ENCODE measurements at regions not wholly inside any gene's neighbourhood (a gene's known extent, or its start where the extent isn't known, plus 50 kb on each side); places are given as distances from the start of the nearest gene placed in this dataset.
"Not testable (repeated sequence)": the region's sequence is repeated elsewhere in the genome, so short reads cannot be mapped to it uniquely, and the experiment has no call there.

DNA sequence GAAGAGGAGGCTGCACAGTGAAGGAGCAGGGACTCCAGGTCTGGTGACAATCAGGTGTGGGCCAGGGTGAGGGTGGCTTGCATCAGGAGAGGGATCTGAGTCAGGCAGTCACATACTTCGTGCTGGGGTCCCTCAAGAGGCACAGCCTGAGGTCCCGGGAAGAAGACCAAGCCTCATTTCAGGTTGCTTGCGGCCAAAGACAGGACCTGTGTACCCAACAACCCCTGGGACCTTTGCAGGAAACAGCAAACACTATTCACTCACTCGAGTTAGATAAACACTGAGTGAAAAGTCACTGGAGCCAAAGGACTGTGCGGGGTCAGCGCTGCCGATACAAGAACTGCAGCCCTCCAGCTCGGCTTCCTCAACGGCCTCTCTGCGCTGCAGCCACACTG is 104.4 kb downstream of the SINHCAF start:
- DNase-seq (no peak), ATAC-seq (ENCODE audit: poor library complexity) (no peak)
- Histone ChIP-seq H3K27me3 (ENCODE audit: control insufficient read depth in 1 of 2, insufficient read depth in 2 of 2, low read length in 2 of 2) (no peaks in the 10 kb centered on the region), H3K27ac (ENCODE audit: low read depth in 1 of 2, low read length in 2 of 2) (no peak overlapping the region), H3K4me3 (ENCODE audit: low read length) (no peak overlapping the region), H3K4me1 (ENCODE audit: insufficient read depth, low read length) (no peaks in the 10 kb centered on the region), H3K9me3 (ENCODE audit: control insufficient read depth in 1 of 2, insufficient read depth in 1 of 2, low read length in 2 of 2) (no peaks in the 10 kb centered on the region), H3K36me3 (ENCODE audit: insufficient read depth, low read length) (no peaks in the 10 kb centered on the region)
- ChIA-PET CTCF (no interaction called here), POLR2A (no interaction called here)
- TF ChIP-seq, protein P1, sequence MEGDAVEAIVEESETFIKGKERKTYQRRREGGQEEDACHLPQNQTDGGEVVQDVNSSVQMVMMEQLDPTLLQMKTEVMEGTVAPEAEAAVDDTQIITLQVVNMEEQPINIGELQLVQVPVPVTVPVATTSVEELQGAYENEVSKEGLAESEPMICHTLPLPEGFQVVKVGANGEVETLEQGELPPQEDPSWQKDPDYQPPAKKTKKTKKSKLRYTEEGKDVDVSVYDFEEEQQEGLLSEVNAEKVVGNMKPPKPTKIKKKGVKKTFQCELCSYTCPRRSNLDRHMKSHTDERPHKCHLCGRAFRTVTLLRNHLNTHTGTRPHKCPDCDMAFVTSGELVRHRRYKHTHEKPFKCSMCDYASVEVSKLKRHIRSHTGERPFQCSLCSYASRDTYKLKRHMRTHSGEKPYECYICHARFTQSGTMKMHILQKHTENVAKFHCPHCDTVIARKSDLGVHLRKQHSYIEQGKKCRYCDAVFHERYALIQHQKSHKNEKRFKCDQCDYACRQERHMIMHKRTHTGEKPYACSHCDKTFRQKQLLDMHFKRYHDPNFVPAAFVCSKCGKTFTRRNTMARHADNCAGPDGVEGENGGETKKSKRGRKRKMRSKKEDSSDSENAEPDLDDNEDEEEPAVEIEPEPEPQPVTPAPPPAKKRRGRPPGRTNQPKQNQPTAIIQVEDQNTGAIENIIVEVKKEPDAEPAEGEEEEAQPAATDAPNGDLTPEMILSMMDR (IDR thresholded peaks at IDR 0.05): no peak
- Mint-ChIP-seq H3K27ac (no peak overlapping the region), H3K36me3 (ENCODE audit: low read depth) (no peaks in the 10 kb centered on the region), H3K9me3 (no peaks in the 10 kb centered on the region), H3K4me1 (ENCODE audit: low read depth) (no peaks in the 10 kb centered on the region), H3K27me3 (peaks cover 9% of the 10 kb centered on the region), H3K4me3 (no peak overlapping the region)
- intact Hi-C loops (cut with DNase I, micrococcal nuclease): no loop called here

DNA sequence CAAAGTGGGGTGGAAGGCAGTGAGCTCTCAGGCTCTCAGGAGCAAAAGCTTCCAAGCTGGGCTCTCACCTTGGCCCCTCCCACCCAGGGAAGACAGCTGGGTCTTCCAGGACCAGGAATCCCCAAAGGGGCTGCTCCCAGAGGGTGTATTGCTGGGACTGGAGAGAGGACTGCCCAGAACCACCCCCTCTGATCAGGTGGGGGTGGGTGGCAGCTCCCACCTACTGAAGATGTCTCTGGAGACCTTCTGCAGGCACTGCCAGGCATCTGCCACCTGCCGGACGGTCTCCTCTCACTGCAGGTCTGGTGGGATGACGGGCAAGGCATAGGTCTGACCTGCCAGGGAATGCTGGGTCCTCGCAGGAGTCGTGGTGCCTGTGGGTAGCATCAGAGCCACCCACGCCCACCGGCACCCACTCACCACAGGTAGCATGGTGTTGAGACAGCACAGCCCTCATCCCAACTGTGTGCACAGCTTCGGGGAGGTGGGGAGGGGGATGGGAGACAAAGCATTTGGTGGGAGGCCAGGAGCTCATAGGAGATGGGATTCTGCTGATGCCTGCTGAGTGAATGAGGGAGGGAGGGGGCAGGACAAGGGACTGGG is 103.2 kb downstream of the SINHCAF start:
- H3K4me3 Mint-ChIP-seq: no peak overlapping the region
- no peaks in the 10 kb centered on the region for H3K9me3 Mint-ChIP-seq
- no peak for ATAC-seq (ENCODE audit: poor library complexity)
- CTCF ChIA-PET: no interaction called here
- no peak overlapping the region for H3K27ac Mint-ChIP-seq
- Histone ChIP-seq H3K27me3 (ENCODE audit: control insufficient read depth in 1 of 2, insufficient read depth in 2 of 2, low read length in 2 of 2) (no peaks in the 10 kb centered on the region), H3K4me1 (ENCODE audit: insufficient read depth, low read length) (no peaks in the 10 kb centered on the region), H3K9me3 (ENCODE audit: control insufficient read depth in 1 of 2, insufficient read depth in 1 of 2, low read length in 2 of 2) (no peaks in the 10 kb centered on the region), H3K36me3 (ENCODE audit: insufficient read depth, low read length) (no peaks in the 10 kb centered on the region), H3K4me3 (ENCODE audit: low read length) (no peak overlapping the region), H3K27ac (ENCODE audit: low read depth in 1 of 2, low read length in 2 of 2) (no peak overlapping the region)
- no peak for DNase-seq
- no peaks in the 10 kb centered on the region for H3K36me3 Mint-ChIP-seq (ENCODE audit: low read depth)
- POLR2A ChIA-PET: no interaction called here
- peaks cover 4% of the 10 kb centered on the region for H3K27me3 Mint-ChIP-seq
- TF ChIP-seq, protein P1 (IDR thresholded peaks at IDR 0.05): no peak
- intact Hi-C loops (cut with DNase I, micrococcal nuclease): no loop called here
- no peaks in the 10 kb centered on the region for H3K4me1 Mint-ChIP-seq (ENCODE audit: low read depth)

DNA sequence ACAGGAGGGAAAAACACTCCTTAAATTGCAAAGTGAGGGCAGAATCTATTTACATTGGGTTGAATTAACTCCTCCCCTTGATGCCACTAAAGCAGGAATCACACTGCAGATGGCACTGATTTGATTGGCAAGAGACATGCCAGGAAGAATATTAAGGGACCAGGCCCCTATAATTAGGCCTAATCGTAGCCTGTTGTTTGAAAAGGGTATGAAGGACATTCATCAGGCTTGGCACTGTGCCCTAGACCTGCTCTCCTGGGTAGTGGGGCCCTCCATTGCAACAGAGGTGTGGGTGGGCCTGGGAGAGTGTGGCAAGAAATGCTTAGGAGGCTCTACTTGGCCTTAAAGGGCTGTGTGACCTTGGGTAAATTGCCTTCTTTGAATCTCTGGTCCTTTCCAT is 102.3 kb downstream of the SINHCAF start:
- DNase-seq; H3K27me3 ChIP-seq (ENCODE audit: control insufficient read depth in 1 of 2, insufficient read depth in 2 of 2, low read length in 2 of 2); H3K27ac Mint-ChIP-seq; intact Hi-C loops (cut with DNase I, micrococcal nuclease); CTCF ChIA-PET; H3K27ac ChIP-seq (ENCODE audit: low read depth in 1 of 2, low read length in 2 of 2); H3K36me3 Mint-ChIP-seq (ENCODE audit: low read depth); H3K4me3 ChIP-seq (ENCODE audit: low read length); ATAC-seq (ENCODE audit: poor library complexity); H3K4me1 Mint-ChIP-seq (ENCODE audit: low read depth); H3K9me3 ChIP-seq (ENCODE audit: control insufficient read depth in 1 of 2, insufficient read depth in 1 of 2, low read length in 2 of 2); H3K4me3 Mint-ChIP-seq; H3K36me3 ChIP-seq (ENCODE audit: insufficient read depth, low read length); H3K4me1 ChIP-seq (ENCODE audit: insufficient read depth, low read length); H3K27me3 Mint-ChIP-seq; POLR2A ChIA-PET; H3K9me3 Mint-ChIP-seq: not testable (repeated sequence)

DNA sequence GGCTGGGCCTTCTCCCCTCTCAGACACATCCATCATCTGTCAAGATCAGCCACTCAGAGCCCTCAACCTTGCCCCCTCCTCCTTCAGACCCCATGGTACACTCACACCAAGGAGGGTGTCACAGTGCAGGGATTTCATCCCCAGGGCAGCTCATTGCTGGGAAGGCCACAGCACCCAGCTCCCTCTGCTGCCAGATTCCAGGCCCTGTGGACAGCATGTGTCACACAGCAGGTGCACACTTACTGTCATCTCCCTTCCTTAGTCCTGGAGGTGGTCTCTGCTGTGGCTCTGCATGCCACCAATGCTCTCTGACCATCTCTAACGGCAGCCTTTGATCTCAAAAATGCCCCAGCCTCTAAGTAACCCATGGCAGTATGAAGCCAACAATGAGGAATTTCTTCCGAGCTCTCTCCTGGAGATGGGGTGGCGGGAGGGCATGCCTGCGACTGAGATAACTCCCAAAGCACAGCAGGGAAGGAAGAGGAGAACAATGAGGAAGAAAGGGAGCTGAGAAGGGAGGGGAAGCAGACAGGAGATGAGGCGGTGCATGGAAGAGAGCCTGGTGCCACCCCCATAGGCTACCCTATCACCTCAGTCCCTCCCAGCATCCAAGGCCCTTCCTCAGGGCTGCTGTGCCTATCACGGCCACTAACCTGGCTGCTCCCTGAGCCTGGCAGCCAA is 101.0 kb downstream of the SINHCAF start:
- Histone ChIP-seq H3K27ac (ENCODE audit: low read depth in 1 of 2, low read length in 2 of 2) (no peak overlapping the region), H3K4me1 (ENCODE audit: insufficient read depth, low read length) (no peaks in the 10 kb centered on the region), H3K27me3 (ENCODE audit: control insufficient read depth in 1 of 2, insufficient read depth in 2 of 2, low read length in 2 of 2) (no peaks in the 10 kb centered on the region), H3K9me3 (ENCODE audit: control insufficient read depth in 1 of 2, insufficient read depth in 1 of 2, low read length in 2 of 2) (peaks cover 0 to under 1% of the 10 kb centered on the region in 2 experiments), H3K36me3 (ENCODE audit: insufficient read depth, low read length) (no peaks in the 10 kb centered on the region), H3K4me3 (ENCODE audit: low read length) (no peak overlapping the region)
- no peak for ATAC-seq (ENCODE audit: poor library complexity)
- no peak for DNase-seq
- no peak overlapping the region for H3K27ac Mint-ChIP-seq
- CTCF ChIA-PET: no interaction called here
- H3K36me3 Mint-ChIP-seq (ENCODE audit: low read depth): no peaks in the 10 kb centered on the region
- TF ChIP-seq, protein P1 (IDR thresholded peaks at IDR 0.05): no peak
- no peaks in the 10 kb centered on the region for H3K9me3 Mint-ChIP-seq
- no peaks in the 10 kb centered on the region for H3K27me3 Mint-ChIP-seq
- H3K4me1 Mint-ChIP-seq (ENCODE audit: low read depth): no peaks in the 10 kb centered on the region
- POLR2A ChIA-PET: no interaction called here
- H3K4me3 Mint-ChIP-seq: no peak overlapping the region
- intact Hi-C loops (cut with DNase I, micrococcal nuclease): no loop called here
